HG03457 (cell line): ENCODE measurements at regions not wholly inside any gene's neighbourhood (a gene's known extent, or its start where the extent isn't known, plus 50 kb on each side); places are given as distances from the start of the nearest gene placed in this dataset.
A peak's percentile ranks its signal among the peaks of the same experiment; 100 is the strongest.
"Not testable (repeated sequence)": the region's sequence is repeated elsewhere in the genome, so short reads cannot be mapped to it uniquely, and the experiment has no call there.

Experiments
- ATAC-seq: cut with Tn5 transposase; IDR thresholded peaks from one replicate; pipeline ENCODE4 v1.9.1; 2021; ENCODE audit warnings: moderate number of reproducible peaks; ENCODE audit not compliant: unreplicated experiment

GRCh38 chr10:45243261-45243660 is 72.1 kb downstream of the OR13A1 start:
- ATAC-seq, result no peak

GRCh38 chr10:45246522-45246921 is 68.9 kb downstream of the OR13A1 start:
- no peak for ATAC-seq

GRCh38 chr10:45249978-45250693 is 65.3 kb downstream of the OR13A1 start:
- ATAC-seq, result peak; percentile 44

- not testable (repeated sequence) for ATAC-seq
Measured at GRCh38 chr10:45250694-45251075, 64.7 kb downstream of the OR13A1 start.
